ENCODE measurements at regions not wholly inside any gene's neighbourhood (a gene's known extent, or its start where the extent isn't known, plus 50 kb on each side); places are given as distances from the start of the nearest gene placed in this dataset.

- peak; percentile 82 for DNase-seq
Measured at GRCh38 chr6:14066782-14067406, 50.7 kb upstream of the CD83 start.

- DNase-seq, result no peak
Measured at GRCh38 chr6:14067656-14068055, 49.9 kb upstream of the CD83 start.

All from OCI-M1 (cell line).